HFFc6 (cell line): ENCODE measurements at regions not wholly inside any gene's neighbourhood (a gene's known extent, or its start where the extent isn't known, plus 50 kb on each side); places are given as distances from the start of the nearest gene placed in this dataset.
A peak's percentile ranks its signal among the peaks of the same experiment; 100 is the strongest.

Experiments
- DNase-seq: peaks from one replicate; pipeline ENCODE4 v3.0.0-alpha.2; 2018
- H3K27ac Mint-ChIP-seq: 2 replicates; pipeline ENCODE4 v1.8.0; 2020; ENCODE audit warnings: mild to moderate bottlenecking, mixed read lengths
- H3K27me3 Mint-ChIP-seq: 2 replicates; pipeline ENCODE4 v1.8.0; 2021; ENCODE audit warnings: mild to moderate bottlenecking, moderate library complexity, mixed read lengths; ENCODE audit not compliant: insufficient read depth
- H3K36me3 Mint-ChIP-seq: 2 replicates; pipeline ENCODE4 v1.8.0; 2021; ENCODE audit warnings: low read depth, mixed read lengths
- H3K4me1 Mint-ChIP-seq: 2 replicates; pipeline ENCODE4 v1.8.0; 2020; ENCODE audit warnings: low read depth, mixed read lengths
- H3K4me3 Mint-ChIP-seq: 2 replicates; pipeline ENCODE4 v1.8.0; 2020; ENCODE audit warnings: mild to moderate bottlenecking, moderate library complexity, mixed read lengths
- H3K9me3 Mint-ChIP-seq: 2 replicates; pipeline ENCODE4 v1.8.0; 2020; ENCODE audit warnings: mild to moderate bottlenecking, mixed read lengths
- CTCF ChIP-seq: fragments of 200-600 bp; sonication (generic); IDR thresholded peaks from 2 replicates; pipeline ENCODE4 v1.5.0; 2021; ENCODE audit warnings: antibody characterized with exemption, mild to moderate bottlenecking

DNA sequence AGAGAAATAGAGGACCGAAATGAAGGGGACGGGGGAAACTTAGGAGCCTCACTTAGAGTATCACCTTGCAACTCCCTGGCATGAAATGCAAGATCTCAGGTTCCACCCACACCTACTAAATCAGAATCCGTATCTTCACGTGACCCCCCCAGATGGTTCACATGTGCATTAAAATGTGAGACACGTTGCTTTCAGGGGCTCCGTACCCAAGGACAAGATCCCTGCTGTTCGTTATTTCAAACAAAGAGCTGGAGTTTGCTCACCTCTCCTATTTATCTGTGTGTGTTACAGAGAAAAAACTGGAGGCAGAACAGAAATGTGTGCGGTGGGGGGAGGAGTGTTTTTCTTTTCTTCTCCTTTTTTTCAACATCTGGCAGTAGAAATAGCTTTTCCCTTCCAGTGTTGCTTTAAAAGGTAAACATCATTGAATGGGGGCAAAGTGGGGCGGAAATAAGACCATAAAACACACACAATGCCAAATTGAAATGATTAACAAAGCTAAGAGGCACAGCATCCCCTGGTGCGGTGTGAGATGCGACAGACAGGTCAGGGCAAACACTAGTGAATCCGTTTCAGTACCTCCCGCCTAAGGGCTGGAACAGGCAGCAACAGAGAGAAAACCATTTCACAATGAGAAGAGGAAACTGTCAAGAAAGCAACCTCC lies 145.4 kb downstream of the SOX9 start:
- Mint-ChIP-seq H3K27ac (no peak overlapping the region), H3K9me3 (no peaks in the 10 kb centered on the region; the same call in 1 of the 2 replicates), H3K4me3 (no peak overlapping the region), H3K36me3 (no peaks in the 10 kb centered on the region), H3K4me1 (peaks cover 9% of the 10 kb centered on the region), H3K27me3 (peaks cover 18% of the 10 kb centered on the region)
- TF ChIP-seq CTCF: no peak
- DNase-seq: no peak

GRCh38 chr17:72267601-72268000 lies 146.8 kb downstream of the SOX9 start:
- Mint-ChIP-seq H3K4me3 (no peak overlapping the region), H3K36me3 (no peaks in the 10 kb centered on the region), H3K27ac (no peak overlapping the region), H3K27me3 (peaks cover 18% of the 10 kb centered on the region), H3K9me3 (no peaks in the 10 kb centered on the region), H3K4me1 (peaks cover 9% of the 10 kb centered on the region)
- no peak for DNase-seq
- TF ChIP-seq CTCF: no peak

GRCh38 chr17:72268431-72268830 lies 147.6 kb downstream of the SOX9 start:
- no peak for DNase-seq
- TF ChIP-seq CTCF: no peak

GRCh38 chr17:72270273-72270924 lies 149.6 kb downstream of the SOX9 start:
- Mint-ChIP-seq H3K27me3 (peaks cover 16% of the 10 kb centered on the region), H3K4me1 (peaks cover 9% of the 10 kb centered on the region), H3K36me3 (no peaks in the 10 kb centered on the region), H3K27ac (no peak overlapping the region), H3K9me3 (no peaks in the 10 kb centered on the region), H3K4me3 (no peak overlapping the region)
- DNase-seq: peak; percentile 35
- no peak for TF ChIP-seq CTCF

More at GRCh38 chr17:72268431-72268830, 147.6 kb downstream of the SOX9 start:
- no peaks in the 10 kb centered on the region for H3K36me3 Mint-ChIP-seq
- H3K4me3 Mint-ChIP-seq: no peak overlapping the region
- H3K4me1 Mint-ChIP-seq: peaks cover 9% of the 10 kb centered on the region
- no peaks in the 10 kb centered on the region for H3K9me3 Mint-ChIP-seq
- H3K27ac Mint-ChIP-seq: no peak overlapping the region
- peaks cover 18% of the 10 kb centered on the region for H3K27me3 Mint-ChIP-seq

DNA sequence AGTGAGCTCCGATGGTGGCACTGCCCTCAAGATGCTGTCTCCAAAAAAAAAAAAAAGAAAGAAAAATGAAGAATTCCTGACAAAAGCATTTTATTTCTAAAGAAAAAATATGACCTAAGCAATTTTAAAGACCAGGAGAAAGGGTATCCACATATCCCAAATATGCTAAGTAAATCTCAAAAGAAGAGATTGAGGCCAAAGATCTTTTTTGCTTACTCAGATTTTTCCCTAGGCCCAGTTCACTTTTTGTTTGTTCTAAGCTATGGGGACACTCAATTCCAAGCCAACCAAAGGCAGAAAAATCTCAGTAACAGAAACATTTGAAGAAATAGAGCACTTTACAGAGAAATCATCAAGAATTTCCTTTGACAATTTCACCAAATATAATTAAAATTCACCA lies 150.8 kb downstream of the SOX9 start:
- TF ChIP-seq CTCF: no peak
- DNase-seq: no peak
- peaks cover 9% of the 10 kb centered on the region for H3K4me1 Mint-ChIP-seq
- no peaks in the 10 kb centered on the region for H3K36me3 Mint-ChIP-seq
- peaks cover 11% of the 10 kb centered on the region for H3K27me3 Mint-ChIP-seq
- H3K9me3 Mint-ChIP-seq: no peaks in the 10 kb centered on the region
- H3K4me3 Mint-ChIP-seq: no peak overlapping the region
- H3K27ac Mint-ChIP-seq: no peak overlapping the region
